Kidney tubule cell (primary cell): ENCODE measurements at regions not wholly inside any gene's neighbourhood (a gene's known extent, or its start where the extent isn't known, plus 50 kb on each side); places are given as distances from the start of the nearest gene placed in this dataset.
"Not testable (repeated sequence)": the region's sequence is repeated elsewhere in the genome, so short reads cannot be mapped to it uniquely, and the experiment has no call there.

ENCODE experiments used
- DNase-seq: peaks from one replicate; pipeline ENCODE4 v3.0.0-alpha.2; 2018; ENCODE audit warnings: low spot score

DNA sequence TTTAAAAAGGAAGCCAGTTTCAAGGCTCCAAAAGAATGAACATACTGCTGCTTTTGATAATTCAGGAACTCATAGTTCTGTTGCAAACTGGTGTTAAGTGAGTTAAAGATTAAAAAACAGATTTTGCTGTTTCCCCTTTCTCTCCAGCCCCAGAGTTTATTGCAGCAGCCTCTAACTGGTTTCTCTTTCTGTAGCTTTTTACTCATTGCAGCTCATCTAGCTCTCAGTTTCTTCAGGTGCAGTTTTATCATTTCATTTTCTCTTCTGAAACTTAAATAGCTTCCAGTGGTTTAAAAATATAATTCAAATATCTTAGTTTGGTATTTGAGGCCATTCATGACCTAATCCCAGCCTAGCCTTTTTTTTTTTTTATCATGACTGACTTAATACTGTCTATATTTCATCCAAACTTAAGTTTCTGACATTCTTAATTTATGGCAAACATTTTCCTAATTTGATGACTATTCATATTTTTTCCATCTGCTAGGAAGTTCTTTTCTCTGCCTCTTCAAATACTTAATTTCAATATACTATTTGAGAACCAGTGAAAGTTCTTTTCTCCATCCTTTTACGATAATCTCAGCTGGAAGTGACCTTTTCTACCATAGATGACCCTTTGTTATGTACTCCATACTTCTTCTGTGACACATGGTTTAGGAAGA, 252.7 kb upstream of the GRIA1 start:
- no peak for DNase-seq

DNA sequence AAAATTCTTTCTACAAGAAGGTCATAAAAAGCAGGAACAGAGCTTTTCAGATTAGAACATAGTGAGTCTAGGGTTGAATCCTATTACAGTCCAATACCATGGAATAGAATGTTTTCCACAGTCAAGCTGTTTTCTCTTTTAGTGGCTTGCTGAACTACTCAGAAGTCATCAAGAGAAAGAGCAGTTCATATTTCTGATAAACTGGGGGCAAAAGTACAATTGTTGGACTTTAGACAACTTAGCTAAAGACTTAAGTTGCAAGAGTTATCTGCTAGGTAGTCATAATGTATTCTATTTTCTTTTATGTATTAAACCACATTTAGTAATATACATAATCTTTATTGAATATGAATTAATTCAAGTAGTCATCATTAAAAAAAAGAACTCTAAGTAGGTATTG, 233.1 kb upstream of the GRIA1 start:
- no peak for DNase-seq

DNA sequence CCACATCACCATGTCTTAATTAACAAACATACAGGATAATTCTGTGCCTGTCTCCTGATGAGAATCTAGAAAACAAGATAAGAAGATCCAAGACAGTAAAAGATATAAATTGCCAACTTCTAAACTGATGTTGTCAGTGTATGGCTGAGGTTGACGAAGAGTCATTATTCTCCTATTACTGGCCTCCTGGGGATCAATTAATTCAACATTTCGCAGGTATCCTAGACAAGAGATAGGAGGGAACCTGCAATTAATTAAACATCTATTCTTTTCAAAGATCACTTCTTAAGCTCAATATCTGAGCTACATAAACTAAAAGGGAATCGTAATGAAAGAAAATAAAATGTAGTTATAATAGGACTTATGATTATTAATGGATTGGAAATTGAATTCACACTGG, 232.0 kb upstream of the GRIA1 start:
- DNase-seq, result no peak

GRCh38 chr5:153267506-153267905, 223.0 kb upstream of the GRIA1 start:
- peak; percentile 23 for DNase-seq

DNA sequence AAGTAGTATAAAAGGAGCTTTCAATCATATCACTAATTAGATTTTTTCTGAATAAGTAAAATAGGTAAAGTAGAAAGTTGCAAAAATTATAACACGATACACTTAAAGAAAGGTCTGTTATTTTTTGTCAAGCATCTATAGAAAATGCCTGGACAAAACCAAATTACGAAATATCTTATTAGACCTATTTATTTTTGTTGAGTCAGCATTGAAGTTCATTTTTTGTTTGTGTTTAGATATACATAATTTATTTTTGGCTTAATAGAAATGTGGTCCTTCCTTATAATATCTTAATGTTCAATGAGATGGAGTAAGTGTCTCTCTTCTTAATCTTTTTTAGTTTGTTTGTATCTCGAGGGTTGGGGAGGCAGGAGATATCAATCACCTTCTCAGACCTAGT, 214.8 kb upstream of the GRIA1 start:
- no peak for DNase-seq

DNA sequence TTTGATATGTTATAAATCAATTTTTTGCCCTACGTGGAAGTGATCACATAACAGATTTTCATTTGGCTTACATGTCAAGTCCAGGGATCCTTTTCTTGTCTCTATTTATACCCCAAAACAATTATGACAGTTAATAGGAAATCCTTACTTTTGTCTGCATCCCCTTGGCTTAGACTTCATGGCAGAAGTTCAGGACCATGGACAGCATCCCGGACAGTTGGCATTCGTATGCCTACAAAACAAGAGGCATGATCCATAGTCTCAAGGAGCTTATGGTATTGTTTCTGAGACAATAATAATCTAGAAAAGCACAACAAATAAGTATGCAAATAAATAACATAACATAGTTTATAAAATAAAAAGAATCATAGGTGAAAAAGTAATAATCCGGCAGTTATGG, 214.3 kb upstream of the GRIA1 start:
- peak; percentile 15 for DNase-seq

DNA sequence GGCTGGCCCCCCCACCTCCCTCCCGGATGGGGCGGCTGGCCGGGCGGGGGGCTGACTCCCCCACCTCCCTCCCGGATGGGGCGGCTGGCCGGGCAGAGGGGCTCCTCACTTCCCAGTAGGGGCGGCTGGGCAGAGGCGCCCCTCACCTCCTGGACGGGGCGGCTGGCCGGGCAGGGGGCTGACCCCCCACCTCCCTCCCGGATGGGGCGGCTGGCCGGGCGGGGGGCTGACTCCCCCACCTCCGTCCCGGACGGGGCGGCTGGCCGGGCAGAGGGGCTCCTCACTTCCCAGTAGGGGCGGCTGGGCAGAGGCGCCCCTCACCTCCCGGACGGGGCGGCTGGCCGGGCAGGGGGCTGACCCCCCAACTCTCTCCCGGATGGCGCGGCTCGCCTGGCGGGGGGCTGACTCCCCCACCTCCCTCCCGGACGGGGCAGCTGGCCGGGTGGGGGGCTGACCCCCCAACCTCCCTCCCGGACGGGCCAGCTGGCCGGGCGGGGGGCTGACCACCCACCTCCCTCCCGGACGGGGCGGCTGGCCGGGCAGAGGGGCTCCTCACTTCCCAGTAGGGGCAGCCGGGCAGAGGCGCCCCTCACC, 194.1 kb upstream of the GRIA1 start:
- DNase-seq, result not testable (repeated sequence)

- DNase-seq, result no peak
These were observed 190.6 kb upstream of the GRIA1 start for GRCh38 chr5:153299891-153300290.

DNA sequence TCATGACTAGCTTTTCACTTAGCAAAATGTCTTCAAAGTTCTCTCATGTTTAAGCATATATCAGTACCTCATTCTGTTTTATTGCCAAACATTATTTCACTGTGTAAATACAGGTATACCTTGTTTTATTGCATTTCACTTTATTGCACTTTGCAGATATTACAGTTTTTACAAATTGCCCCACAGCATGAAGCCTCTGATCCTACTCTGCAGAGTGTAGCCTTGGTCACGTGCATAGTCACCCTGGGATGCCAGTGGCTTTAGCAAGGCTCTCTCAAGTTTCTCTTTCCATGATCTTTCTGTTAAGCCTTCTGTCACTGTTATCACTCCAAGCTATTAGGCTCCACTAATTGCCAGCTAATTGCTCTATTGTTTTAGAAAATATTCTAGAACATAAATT, 182.2 kb upstream of the GRIA1 start:
- DNase-seq, result no peak

- no peak for DNase-seq
These were observed 171.9 kb upstream of the GRIA1 start for GRCh38 chr5:153318556-153318955.

GRCh38 chr5:153321478-153321877, 169.0 kb upstream of the GRIA1 start:
- no peak for DNase-seq

DNA sequence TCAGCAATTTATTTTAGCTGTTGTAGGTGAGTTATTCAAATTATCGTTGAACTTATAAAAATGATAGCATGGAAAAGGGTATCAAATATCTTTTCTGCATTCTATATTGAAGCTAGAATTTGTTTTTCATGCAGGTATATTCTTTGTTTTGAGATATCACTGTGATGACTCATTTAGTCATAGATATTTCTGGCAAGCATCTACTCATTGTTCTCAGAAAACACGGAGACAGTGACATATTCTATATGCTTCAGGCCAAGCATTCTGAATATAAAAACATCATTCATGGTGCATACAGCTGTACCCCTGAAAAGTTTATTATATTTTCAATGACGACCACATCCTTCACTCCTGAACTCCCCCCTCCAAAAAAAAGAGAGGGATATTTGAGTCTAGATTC, 150.3 kb upstream of the GRIA1 start:
- DNase-seq, result no peak

GRCh38 chr5:153340738-153341137, 149.7 kb upstream of the GRIA1 start:
- no peak for DNase-seq

DNA sequence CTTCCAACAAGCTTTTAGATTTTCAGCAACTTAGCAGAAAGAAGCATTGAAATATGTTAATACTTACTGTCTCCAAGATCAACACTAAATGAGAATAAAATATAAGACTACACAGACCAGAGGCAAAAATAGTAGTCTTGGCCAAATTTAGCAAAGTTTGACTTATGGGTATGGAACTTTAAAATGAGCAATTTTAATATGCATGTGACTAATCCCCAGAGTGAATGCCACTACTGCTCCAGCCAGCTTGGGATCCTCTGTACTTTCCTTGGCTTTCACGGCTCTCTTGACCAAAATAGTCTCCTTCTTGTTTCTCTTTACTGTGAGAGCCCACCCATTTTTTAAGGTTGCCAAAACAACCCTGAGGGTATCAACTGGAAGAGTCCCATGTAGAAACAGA, 148.0 kb upstream of the GRIA1 start:
- no peak for DNase-seq

GRCh38 chr5:153347611-153348010, 142.9 kb upstream of the GRIA1 start:
- no peak for DNase-seq

DNA sequence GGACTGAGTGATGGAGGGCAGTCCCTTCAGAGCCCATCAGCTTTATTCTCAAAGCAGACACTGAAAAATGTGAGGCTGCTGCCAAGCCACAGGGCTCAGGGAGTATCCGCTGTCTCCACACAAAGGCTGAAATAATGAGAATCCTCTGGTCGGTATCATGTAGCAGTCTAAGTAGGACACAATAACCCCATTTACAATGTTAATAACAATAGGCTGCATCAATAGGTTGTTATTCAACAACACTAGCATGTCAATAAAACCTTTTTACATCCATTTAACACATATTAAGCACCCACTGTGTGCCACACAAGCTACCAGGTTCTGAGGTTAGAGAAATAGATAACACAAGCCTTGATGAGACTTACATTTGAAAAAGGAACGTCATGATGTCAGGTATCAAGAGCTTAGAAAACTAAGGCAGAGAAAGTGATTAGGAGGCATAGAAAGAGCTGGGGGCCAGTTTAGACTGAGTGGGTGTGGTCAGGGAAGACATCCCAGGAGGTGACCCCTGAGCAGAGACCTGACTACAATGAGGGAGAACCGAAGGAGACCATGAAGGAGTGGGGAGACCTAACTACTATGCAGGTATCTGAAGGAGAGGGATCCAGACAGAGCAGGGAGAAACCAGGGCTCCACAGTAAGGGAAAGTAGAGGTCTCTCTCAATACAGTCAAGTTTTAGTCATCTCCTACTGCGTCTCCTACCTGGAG, 140.1 kb upstream of the GRIA1 start:
- DNase-seq, result no peak

- peak; percentile 56 for DNase-seq
These were observed 137.7 kb upstream of the GRIA1 start for GRCh38 chr5:153352685-153353219.

- DNase-seq, result no peak
These were observed 132.9 kb upstream of the GRIA1 start for GRCh38 chr5:153357493-153358112.

DNA sequence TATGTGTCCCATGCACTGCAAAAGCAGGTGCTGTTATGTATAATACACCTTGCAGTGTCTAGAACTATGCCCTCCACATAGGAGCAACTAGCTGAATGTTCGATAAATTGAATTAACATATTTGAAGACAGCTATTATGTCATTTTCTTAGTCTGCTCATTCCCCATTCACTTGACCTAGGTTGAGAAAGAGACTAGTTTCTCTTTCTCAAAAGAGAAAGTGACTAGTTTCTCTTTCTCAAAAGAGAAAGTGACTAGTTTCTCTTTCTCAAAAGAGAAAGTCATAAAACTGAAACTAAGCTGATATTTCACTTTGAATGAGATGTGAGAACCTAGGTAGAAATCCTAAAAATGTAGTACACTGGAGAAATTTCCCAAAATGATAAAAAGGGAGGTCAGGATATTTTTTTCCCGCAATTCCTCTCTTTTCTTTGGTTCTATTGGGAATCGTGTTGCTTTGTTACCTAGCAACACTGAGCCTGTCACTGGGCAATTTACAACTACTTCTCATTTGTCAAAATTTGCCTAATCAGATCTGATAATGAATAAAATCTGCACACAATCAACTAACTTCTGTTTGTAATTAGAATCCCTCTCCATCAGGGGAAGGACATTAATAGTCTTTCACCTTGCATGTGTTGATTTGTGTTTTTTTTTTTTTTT, 132.0 kb upstream of the GRIA1 start:
- DNase-seq, result no peak

DNA sequence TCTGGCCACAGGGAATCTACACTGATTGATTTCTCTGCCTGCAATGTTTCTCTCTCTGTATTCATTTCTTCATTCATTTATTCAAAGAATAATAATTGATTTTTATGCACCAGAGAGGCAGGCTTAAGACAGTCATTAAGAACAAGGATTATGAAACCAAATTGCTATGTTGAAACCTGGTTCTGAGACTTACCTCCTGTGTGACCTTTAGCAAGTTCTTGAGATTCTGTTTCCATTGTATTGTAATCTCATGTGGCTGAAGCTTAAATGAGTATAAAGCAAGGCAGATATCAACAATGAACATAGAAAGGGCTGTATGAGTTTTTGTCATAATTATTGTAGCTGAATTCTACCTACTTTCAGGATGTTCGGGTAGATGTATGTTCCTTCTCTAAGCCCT, 129.6 kb upstream of the GRIA1 start:
- DNase-seq, result no peak

DNA sequence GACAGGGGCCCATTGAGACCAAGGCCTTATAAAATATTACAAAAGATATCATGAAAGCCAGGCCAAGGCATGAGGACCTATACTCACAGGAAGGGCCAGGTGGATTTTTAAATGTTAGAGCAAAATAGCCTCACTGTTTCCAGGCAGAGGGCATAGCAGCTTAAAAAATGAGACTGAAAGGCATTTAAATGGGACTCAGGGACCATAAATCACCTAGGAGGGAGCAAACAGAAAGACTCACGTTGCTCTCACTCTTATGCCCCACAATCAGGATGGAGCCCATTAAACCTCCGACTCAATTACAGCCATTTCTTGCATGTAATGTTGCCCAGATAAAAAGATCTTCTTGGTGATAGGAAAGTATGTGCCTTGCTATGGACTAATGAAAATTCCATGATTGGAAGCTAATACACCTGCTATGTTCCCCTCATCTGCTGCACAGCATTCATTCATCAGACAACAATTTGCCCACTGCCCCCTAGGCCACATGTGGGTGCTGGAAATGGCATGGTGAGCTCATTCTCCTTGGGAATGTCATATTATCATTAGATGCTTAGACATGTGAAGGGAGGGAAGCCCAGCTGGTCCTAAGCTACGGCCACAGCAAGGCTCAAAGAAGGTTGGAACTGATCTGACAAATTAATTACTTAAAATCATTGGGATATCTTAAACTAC, 128.6 kb upstream of the GRIA1 start:
- no peak for DNase-seq

DNA sequence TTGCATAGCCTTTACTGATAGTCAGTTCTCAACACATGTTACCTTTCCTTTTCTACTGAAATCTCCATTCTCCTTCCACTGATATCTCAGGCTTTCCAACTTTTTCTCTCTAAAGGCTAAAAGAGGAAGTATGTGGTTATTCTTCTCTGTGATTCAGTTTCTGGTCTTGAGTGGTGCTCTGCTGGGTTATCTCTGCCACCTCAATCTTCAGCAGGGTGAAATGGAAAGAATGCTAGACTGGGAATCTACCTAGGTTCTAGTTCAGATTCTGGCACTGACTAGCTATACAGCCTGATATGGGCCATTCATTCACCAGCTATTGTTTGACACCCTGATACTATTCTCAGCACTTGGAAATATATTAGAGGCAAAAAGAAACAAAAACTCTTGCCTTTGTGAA, 124.9 kb upstream of the GRIA1 start:
- DNase-seq, result no peak
